ENCODE measurements at regions not wholly inside any gene's neighbourhood (a gene's known extent, or its start where the extent isn't known, plus 50 kb on each side); places are given as distances from the start of the nearest gene placed in this dataset.

- Histone ChIP-seq H3K27ac (replicated peaks) (no peak overlapping the region), H3K36me3 (no peaks in the 10 kb centered on the region), H3K9me3 (replicated peaks) (peaks cover 2% of the 10 kb centered on the region), H3K4me3 (no peak overlapping the region), H3K27me3 (ENCODE audit: low read depth) (no peaks in the 10 kb centered on the region), H3K4me1 (no peaks in the 10 kb centered on the region)
- TF ChIP-seq CTCF (IDR thresholded peaks at IDR 0.05; ENCODE audit: borderline replicate concordance): no peak
- intact Hi-C loops (cut with micrococcal nuclease): loop anchor here (10.0 kb wide), 1 partner anchor 1744 kb away; no protein-coding TSS in a partner anchor
- DNase-seq: no peak
These were observed 71.4 kb upstream of the FAM98A start for GRCh38 chr2:33670392-33670937.

DNA sequence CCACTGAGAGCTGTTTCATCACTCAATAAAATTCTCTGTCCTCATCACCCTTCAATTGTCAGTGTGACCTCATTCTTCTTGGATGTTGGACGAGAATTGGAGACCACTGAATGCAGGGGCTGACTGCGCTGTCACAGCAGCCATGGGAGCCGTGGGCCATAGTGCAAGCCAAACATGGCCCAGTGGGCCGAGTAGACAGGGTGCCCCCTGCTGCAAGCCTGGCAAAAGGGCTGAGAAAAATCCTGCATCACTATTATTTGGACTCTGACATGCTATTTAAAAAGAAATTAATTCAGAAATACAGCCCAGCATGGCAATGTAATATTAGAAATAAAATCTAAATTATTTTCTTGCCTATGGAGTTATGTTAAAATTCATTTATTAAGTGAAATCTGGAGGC, 67.8 kb upstream of the FAM98A start:
- DNase-seq: no peak
- Histone ChIP-seq H3K4me1 (no peaks in the 10 kb centered on the region), H3K4me3 (no peak overlapping the region), H3K9me3 (replicated peaks) (peaks cover 11% of the 10 kb centered on the region), H3K36me3 (no peaks in the 10 kb centered on the region), H3K27ac (replicated peaks) (no peak overlapping the region), H3K27me3 (ENCODE audit: low read depth) (no peaks in the 10 kb centered on the region)
- intact Hi-C loops (cut with micrococcal nuclease): no loop called here
- TF ChIP-seq CTCF (IDR thresholded peaks at IDR 0.05; ENCODE audit: borderline replicate concordance): no peak

DNA sequence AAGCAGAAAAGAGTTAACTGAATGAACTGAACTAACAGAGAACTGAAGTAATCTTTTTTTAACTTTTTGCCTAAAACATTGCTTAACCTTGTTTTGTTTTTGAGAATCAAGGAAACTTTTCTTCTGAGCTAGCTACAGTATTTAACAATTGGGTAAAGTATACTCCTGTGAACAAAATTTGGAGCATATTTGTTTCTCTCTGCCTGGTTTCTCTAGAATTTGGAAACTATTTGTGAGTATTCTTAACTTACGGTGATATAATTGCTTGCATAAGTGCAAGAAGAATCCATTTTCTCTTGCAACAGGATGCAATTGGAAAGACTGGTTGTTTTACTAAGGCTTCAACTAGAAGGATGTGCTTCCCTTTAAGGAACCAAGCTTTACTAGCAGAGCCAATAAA, 65.9 kb upstream of the FAM98A start:
- Histone ChIP-seq H3K27ac (replicated peaks) (no peak overlapping the region), H3K9me3 (replicated peaks) (peaks cover 11% of the 10 kb centered on the region), H3K4me3 (no peak overlapping the region), H3K27me3 (ENCODE audit: low read depth) (no peaks in the 10 kb centered on the region), H3K4me1 (no peaks in the 10 kb centered on the region), H3K36me3 (no peaks in the 10 kb centered on the region)
- no peak for DNase-seq
- intact Hi-C loops (cut with micrococcal nuclease): no loop called here
- TF ChIP-seq CTCF (IDR thresholded peaks at IDR 0.05; ENCODE audit: borderline replicate concordance): no peak

- intact Hi-C loops (cut with micrococcal nuclease): no loop called here
- H3K4me3 ChIP-seq: no peak overlapping the region
- H3K27ac ChIP-seq (replicated peaks): no peak overlapping the region
- H3K4me1 ChIP-seq: no peaks in the 10 kb centered on the region
- no peak for TF ChIP-seq CTCF (IDR thresholded peaks at IDR 0.05; ENCODE audit: borderline replicate concordance)
- peaks cover 11% of the 10 kb centered on the region for H3K9me3 ChIP-seq (replicated peaks)
- H3K27me3 ChIP-seq (ENCODE audit: low read depth): no peaks in the 10 kb centered on the region
- no peak for DNase-seq
- no peaks in the 10 kb centered on the region for H3K36me3 ChIP-seq
These were observed 61.5 kb upstream of the FAM98A start for GRCh38 chr2:33660416-33661123.

- TF ChIP-seq CTCF (IDR thresholded peaks at IDR 0.05; ENCODE audit: borderline replicate concordance): no peak
- no peaks in the 10 kb centered on the region for H3K27me3 ChIP-seq (ENCODE audit: low read depth)
- no peaks in the 10 kb centered on the region for H3K36me3 ChIP-seq
- H3K27ac ChIP-seq (replicated peaks): no peak overlapping the region
- DNase-seq: no peak
- no peaks in the 10 kb centered on the region for H3K4me1 ChIP-seq
- H3K4me3 ChIP-seq: no peak overlapping the region
- peaks cover 8% of the 10 kb centered on the region for H3K9me3 ChIP-seq (replicated peaks)
- intact Hi-C loops (cut with micrococcal nuclease): no loop called here
These were observed 56.7 kb upstream of the FAM98A start for GRCh38 chr2:33655626-33656320.

Measured in left ventricle myocardium inferior (tissue), 1 donor.